ENCODE measurements at regions not wholly inside any gene's neighbourhood (a gene's known extent, or its start where the extent isn't known, plus 50 kb on each side); places are given as distances from the start of the nearest gene placed in this dataset.

GRCh38 chr6:95133578-95133977 lies 443.8 kb upstream of the MANEA start:
- TF ChIP-seq CTCF (conservative IDR thresholded peaks at IDR 0.05 in 1 of 2, IDR thresholded peaks at IDR 0.05 in 1 of 2; ENCODE audit: low read depth in 1 of 2, low read length in 2 of 2) (peak in 1 of 2 donors; percentile 22), EZH2 (IDR thresholded peaks at IDR 0.05; ENCODE audit: low read length, missing control alignments) (no peak)
